Midbrain (tissue), 1 donor: ENCODE measurements at regions not wholly inside any gene's neighbourhood (a gene's known extent, or its start where the extent isn't known, plus 50 kb on each side); places are given as distances from the start of the nearest gene placed in this dataset.

Experiments
- DNase-seq: peaks from one replicate; lab custom pipeline; 2025; lab: John Stamatoyannopoulos, UW

DNA sequence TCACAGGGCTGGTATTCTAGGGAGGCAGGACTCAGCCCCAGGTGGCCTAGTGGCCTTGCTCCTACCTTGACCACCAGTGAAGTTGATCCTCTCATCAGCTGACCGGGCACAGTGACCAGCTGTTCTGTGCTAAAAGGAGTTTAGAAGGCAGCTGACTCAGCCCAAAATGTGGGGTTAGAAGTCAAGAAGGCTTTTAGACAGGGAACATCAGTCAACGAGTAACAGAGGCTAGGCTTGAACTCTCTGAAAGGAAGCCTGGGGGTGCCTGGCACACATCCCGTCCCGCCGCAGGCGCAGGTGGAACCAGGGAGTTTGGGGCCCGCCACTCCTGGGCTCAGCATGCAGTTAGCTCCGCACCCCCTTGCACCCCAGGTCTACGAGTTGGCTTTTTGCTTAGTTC lies 114.9 kb upstream of the SLC45A1 start:
- DNase-seq, result no peak

DNA sequence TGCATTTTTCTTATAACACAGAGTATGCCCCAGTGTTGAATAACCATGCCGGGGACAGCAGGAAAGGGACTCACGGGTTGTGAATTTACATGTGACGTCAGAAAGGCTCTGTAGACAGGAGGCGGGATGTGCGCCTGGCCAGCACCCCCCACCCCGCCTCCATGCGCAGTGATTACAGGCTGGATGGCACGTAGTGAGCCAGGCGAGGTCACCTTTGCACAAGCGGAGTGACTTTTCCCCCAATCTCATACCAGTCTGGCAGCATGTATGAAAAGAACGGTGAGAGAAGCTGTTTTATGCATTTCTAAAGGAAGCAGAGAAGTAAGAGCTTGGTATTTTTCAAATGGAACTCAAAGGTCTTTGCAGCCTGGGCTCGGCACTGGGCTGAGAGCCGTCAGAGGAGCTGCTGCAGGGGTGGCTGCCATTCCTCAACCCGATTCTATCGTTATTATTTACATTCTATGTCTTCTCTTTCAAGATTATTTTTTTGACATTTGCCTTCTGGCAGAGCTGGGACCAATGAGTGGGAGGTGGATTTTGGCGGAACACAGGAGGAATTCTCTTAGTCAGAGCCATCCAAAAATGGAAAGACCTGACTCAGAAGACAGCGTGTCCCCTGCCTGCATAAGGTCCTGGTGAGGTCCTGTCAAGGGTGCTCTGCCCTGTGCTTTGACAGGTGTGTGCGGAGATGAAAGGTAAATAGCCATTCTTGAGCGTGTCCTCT lies 115.6 kb upstream of the SLC45A1 start:
- no peak for DNase-seq

DNA sequence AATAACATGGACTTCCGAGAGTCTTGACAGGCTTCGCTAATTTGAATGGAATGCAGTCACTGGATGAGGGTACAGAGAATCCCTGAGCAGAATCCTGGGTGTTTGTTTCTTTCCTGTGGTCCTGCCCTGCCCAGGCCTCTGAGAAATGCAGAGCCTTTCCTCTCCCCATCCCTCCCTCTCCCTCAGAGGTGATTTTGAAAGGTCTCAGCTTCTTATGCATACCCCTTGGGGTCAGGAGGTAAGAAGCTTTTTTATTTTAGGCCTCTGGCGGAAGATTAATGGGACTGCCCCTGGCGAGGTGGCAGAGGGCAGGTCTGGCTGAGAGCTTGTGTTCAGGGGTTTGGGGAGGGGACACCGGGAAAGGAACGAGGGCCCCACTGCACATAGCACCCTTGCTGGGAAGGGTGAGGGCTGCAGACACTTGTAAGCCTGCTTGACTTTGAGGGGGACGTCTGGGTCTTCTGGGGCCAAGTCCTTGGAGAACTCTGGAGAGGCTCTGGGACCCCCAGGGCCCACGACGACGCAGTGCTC lies 116.5 kb upstream of the SLC45A1 start:
- DNase-seq, result no peak

DNA sequence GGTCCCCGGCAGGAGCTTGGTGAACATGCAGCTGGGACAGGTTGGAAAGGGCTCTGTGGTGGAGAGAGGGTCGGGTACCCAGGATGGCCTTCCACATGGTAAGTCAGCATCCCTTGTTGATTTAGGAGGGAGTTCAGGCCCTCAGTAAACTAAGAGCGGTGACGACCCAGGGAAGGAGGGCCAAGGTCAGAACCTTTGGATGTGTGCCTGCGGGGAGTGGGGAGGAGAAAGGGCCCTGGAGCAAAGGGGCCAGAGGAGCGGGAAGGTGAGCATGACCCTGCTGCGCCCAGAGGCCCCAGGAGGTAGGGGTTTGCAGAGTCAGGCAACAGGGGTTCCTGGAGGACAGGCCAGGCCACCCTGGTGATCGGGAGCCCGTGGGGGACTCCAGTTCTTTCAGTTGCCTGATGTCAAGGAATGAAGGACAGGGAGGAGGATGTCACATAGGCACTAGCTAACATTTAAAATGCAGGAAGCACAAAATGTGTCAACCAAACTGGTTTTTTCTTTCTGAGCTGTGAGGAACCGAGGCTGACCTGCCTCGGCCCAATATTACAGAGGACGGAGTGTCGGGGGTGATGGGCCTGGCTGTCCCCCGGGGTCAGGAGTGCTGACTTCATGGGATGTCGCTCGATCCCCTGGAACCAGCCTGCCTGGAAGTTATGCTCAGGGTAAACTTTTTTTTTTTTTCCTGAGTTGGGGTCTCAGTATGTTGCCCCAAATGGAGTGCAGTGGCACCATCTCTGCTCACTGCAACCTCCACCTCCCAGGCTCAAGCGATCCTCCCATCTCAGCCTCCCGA lies 117.4 kb upstream of the SLC45A1 start:
- no peak for DNase-seq

DNA sequence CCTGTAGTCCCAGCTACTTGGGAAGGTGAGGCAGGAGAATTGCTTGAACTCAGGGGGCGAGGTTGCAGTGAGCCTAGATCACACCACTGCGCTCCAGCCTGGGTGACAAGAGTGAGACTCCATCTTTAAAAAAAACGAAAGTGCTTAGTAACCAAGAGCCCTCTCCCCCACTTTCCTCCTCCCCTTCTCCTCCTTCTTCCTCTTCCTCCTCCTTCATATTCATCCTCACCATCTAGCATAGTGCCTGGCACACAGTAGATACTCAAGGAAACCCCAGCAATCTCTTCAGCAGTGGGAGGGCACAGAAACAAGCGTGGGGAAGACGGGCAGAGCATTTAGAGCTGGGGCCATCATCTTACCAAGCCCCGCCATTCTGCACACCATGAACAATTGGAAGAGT lies 119.4 kb upstream of the SLC45A1 start:
- DNase-seq, result no peak

DNA sequence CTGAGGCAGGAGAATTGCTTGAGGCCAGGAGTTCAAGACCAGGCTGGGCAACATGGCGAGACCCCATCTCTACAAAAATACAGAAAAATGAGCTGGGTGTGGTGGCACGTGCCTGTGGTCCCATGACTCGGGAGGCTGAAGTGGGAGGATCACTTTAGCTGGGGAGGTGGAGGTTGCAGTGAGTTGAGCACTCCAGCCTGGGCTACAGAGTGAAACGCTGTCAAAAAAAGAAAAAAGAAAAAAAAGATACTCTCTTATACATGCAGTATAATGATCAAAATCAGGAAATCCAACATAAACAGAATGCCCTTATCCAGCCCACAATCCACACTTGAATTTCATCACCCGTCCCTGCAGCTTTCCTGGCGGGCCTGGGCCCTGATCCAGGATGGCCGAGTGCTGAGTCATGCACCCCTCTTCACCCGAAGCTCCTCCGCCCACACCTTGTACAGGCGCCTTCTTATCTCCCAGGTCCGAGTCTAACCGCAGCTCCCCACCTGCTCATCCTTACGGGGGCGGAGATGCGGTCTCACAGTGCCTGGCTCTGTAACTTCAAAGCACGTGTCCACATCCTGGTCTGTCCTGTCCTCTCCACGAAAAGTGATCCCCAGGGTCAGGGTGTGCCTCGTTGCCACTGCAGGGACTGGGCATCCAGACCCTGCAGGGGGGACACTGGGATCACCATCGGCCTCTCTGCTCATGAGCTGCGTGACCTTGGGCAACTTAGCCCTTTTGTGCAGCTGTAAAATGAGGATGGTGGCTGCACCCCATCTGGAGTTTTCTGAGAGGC lies 120.2 kb upstream of the SLC45A1 start:
- DNase-seq, result no peak

DNA sequence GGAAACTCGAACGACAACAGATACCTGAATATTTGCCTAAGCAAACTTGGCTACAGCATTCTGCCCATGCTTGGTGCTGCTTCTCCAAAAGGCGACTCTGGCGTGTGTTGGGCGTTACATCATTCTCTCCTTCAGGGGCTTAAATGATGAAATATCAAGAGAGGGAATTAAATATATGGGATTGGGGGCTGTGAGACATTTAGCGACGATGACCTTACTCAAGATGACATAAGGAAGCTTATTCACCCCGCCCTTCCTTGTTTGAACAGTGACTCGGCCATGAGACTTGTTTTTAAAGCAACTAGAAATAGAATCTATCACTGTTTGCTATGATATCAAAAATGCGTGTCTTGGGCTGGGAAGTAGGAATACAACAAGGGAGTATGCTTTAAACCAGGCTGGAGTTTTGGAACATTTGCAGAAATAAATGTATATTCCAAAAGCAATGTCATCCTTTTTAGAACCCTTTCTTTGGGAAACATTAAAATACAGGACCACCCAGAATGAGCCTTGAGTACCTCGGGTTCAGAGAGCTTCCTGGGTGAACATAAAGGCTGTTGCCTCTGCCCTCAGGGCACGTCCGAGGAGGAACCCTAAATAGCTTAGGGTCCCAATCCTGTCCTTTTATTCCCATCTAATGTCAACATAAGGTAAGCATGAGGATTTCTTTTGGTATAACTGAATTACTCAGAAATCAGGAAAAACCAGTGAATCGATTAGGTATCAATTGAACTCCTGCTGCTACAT lies 123.3 kb upstream of the SLC45A1 start:
- DNase-seq, result no peak

DNA sequence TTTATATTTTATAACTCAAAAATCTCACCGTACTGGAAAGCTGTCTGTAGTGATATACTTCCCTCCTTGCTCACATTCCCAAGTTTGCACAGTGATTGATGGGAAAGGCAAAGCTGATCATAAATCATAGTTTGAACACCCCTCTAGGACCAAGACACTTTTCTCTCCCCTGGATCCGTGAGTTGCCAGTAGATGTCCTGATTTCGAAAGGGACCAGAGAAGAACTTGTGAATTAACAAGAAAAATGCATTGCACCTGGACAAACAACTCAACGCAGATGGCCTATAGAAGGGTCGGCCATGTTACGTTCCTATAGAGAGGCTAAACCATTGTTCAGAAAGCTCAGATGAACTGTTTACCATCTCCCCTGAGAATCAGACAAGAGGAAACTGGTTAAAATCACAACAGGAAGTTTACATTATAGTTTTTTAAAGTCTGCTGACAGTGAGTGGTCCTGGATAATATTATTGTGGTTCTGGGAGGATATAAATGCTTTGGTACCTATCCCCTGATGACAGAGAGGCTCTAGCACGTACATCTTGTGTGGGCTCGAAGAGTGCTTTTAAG lies 124.0 kb upstream of the SLC45A1 start:
- no peak for DNase-seq

DNA sequence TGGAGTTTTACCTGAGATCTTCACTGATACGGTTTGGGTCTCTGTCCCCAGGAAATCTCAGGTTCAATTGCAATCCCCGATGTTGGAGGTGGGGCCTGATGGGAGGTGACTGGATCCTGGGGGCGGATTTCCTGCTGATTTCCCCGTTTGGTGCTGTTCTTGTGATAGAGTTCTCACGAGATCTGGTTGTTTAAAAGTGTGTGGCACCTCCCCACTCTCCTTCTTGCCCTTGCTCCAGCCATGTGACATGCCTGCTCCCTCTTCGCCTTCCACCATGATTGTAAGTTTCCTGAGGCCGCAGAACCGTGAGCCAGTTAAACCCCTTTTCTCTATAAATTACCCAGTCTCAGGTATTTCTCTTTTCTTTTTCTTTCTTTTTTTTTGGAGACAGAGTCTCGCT lies 126.4 kb upstream of the SLC45A1 start:
- DNase-seq, result no peak

DNA sequence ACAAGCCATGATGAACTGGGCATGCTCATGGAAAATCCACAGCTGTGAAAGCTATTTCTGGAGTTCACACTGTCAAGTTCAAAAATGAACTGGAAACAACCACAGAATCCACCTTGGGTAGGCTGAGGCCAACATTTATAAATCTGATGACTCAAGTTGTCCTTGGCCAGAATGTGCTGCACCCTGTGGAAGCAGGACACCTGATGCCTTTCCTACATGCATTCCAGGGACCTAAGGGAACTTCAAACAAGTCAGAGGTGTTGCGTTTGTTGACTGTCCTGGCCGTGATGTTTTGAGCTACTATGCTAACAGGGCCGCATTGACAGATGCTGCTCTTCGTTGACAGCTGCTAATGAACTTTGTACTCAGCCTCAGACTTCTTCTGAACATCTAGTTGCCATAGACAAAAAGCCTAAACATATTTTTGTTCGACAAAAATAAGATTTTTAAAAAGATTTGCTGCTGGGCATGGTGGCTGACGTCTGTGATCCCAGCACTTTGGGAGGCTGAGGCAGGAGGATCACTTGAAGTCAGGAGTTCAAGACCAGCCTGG lies 127.9 kb upstream of the SLC45A1 start:
- no peak for DNase-seq

DNA sequence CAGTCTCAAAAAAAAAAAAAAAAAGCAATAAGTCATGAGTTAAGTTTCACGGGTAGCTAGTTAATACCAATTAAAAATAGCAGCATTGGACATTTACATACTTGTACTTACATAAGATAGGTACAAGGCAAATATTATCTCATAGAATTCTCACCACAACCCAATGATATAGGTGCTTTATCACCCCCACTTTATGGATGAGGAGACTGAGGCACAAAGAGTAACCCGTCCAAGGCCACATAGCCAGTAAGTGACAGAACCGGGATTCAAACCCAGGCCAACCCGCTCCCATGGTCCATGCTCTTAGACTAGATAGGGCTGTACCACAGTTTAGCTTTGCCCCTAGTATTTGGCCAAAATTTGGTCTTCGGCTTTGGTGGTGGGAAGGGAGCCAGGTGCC lies 132.5 kb upstream of the SLC45A1 start:
- no peak for DNase-seq

DNA sequence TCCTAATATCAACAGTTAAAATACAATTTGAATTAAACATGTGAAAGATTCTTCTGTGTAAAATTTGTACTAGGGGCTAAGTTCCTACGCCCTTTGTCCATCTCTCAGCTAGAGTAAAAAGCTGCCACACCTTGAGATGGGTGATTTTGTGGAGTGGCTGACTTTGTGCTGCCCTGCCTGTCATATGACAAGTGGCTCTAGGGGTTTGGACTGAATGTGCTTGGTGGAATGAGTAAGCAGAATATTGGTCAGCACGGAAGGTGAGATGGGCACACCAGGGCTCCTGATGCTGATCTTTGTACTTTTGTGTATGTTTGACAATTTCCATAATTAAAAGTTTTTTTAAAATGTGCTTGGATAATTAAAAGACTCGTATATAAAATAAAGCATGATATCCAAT lies 133.6 kb upstream of the SLC45A1 start:
- no peak for DNase-seq

DNA sequence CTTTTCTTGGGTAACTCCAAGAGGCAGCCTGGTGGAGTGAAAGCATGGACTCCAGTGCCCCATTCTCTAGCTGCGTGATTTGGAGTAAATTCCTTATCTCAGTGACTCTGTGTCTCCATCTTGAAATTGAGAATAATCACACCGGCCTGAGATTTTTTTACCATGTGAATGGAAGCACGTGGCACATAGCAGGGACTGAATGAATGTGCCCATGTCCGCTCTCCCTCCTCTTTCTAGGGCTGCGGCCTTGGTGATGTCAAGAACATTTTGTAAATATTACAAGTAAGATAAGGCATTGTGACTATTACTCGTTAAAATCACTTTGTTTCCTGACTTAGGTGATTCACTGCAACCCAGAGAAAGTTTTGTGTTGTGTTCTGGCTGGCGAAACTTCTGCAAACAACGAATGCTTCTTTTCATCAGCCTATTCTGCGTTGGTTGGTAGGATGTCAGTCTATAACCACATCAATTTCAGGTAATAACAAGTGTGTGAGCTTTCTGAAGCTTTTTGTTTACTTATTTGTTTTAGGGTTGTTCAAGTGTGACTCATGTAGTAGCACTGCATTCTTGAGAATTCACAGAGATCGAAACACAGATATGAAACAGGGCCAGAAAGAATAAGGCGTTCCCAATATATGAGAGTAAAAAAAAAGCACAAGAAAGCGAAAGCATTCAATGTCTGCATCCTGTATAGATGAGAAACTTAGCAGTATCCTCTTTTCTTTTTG lies 135.7 kb upstream of the SLC45A1 start:
- DNase-seq, result no peak

DNA sequence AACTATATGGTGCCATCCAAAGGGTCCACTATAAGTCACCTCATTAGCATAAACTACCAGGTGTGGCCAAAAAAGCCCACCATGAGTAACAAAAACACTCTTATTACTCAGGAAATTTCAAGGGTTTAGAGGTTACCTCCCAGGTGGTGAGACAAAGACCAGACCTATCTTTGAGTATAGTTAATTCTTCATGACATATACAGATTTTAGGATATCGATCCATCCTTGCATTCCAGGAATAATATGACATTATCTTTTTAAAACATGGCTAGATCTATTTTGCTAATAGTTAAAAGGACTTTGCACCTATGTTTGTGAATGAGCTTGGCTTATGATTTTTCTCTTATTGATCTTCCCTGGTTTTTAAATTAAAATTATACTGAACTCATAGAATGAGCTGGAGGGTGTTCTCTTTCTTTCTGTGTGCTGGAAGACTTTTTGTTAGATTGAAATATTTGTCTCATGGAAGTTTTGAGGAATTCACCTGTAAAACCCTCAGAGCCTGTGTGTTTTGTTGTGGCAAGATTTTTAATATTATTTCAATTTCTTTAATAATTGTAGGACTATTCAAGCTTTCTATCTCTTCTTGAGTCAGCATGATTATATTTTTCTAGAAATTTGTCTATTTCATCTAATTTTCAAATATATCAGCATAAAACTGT lies 138.7 kb upstream of the SLC45A1 start:
- no peak for DNase-seq

DNA sequence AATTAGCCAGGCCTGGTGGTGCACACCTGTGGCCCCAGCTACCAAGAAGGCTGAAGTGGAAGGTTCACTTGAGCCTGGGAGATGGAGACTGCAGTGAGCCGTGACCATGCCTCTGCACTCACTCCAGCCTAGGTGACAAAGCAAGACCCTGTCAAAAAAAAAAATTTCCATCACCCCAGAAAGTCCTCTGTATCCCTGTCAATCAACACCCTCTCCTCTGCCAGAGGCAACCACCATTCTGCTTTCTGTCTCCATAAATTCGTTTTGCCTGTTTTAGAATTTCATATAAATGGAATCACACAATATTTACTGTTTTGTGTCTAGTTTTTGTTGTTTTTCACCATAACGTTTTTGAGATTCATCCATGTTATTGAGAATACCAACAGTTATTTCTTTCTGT lies 141.6 kb upstream of the SLC45A1 start:
- DNase-seq, result no peak

DNA sequence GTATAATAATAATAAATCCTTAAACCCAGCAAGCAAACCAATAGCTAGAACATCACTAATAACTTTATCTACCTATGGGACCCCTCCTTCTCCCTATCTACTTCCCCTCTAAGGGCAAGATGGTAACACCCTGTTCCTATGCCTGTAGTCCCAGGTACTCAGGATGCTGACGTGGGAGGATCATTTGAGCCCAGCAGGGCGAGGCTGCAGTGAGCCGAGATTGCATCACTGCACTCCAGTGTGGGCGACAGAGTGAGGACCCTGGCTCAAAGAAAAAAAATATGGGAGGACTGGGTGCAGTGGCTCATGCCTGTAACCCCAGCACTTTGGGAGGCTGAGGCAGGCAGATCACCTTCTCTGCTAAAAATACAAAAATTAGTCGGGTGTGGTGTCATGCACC lies 143.1 kb upstream of the SLC45A1 start:
- no peak for DNase-seq

DNA sequence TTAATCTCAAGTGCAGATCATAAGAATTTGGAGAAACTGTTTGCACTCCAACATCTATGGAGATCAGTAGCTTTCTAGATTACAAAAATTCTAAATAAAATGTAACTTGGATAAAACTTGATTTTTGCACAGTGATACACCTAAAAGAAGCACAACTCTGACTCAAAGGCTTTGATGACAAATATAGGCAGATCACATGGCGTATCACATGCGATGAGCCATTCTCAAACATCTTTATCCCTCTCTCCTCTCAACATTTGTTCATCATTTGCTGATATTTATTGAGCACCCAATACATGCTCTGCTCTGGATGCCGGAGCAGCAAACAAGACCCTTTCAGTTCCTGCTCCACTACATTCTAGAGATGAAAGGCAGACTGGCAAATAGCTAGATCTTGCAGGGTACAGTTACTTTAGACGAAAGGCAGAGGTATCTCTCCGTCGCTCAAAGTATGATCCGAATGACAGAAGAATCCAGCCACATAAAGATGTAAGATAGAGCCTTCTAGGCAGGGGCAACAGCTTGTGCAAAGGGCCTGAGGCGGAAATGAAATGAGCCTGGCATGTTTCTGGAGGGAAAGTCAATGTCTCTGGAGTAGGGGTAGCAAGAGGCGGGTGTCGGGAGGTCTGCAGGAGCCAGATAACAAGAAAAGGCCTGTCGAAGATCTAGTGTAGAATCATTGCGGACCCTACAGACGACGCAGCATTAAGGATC lies 145.8 kb upstream of the ERRFI1 start:
- DNase-seq, result no peak

DNA sequence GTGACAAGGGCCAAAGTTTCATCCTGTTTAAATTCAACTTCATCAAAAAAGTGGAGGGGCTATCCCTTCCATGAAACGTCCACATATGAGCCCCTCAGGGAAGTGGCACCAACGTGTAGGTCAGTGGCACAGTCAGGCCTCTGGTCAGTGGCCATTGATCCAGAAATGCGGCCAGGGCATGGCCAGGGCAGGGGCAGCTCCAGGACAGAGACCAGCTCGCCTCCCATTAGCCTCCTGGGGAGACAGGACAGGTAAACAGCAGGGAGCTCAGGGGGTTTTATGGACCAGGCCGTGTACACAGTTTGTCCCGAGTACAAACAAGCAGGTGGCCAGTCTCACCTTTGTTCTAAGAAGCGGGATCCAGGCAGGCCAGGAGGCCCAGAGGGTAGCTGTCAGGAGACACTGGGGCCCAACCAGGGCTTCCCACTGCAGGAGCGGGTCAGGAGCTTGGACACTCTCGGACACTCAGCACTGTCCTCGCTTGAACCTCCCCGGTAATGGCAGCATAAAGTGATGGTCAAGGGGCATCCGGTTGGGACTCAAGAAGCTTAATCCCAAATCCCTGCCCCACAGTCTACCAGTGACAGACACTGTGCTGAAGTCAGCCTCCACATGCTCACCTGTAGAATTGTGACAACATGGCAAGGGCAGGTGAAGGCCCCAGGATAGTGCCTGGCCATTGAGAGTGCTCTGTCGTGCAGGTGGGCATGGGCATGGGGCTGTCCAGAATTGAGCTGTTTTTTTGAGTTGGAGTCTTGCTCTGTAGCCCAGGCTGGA lies 144.1 kb upstream of the ERRFI1 start:
- DNase-seq, result no peak
